K562 (cell line): ENCODE measurements at regions not wholly inside any gene's neighbourhood (a gene's known extent, or its start where the extent isn't known, plus 50 kb on each side); places are given as distances from the start of the nearest gene placed in this dataset.

ENCODE experiments used
- ATAC-seq: fragments of 200-7000 bp; cut with Tn5 transposase; 3 replicates; pipeline ENCODE4 v1.9.1; 2020; ENCODE audit warnings: moderate library complexity
- BruUV-seq: library from RNA; stranded (reverse); fragments of 400-500 nt; replicated peaks from 2 replicates; lab custom pipeline; 2021; lab: Mats Ljungman, UMichigan
- CTCF ChIA-PET: fragments of 300-600 bp; formaldehyde crosslinking; extraction: SDS; loops from one replicate; lab custom pipeline; 2021; ENCODE audit warnings: low intra/inter-chr PET ratio; lab: Yijun Ruan, JAX
- POLR2A ChIA-PET: fragments of 300-600, 350-650 bp; sonication (Branson Sonifier 250); formaldehyde crosslinking; extraction: SDS; loops from one replicate; lab custom pipeline; 2021; ENCODE audit warnings: antibody characterized with exemption, inconsistent platforms; lab: Yijun Ruan, JAX
- DNase-seq, 4 experiments: peaks; one replicate each; pipeline versions ENCODE4 v3.0.0 to v3.0.0-alpha.2; 2011 to 2018; ENCODE audit warnings: low spot score in 3 of 4, mixed read lengths in 3 of 4; ENCODE audit errors: extremely low read depth in 1 of 4
- FAIRE-seq: peaks from 2 replicates; lab custom pipeline; 2011; peaks lifted over from hg19 to GRCh38; lab: Jason Lieb, UNC
- H2AFZ ChIP-seq: 2 replicates; pipeline ENCODE4 v1.6.0; 2011; ENCODE audit warnings: low read depth, low read length, control low read depth, inconsistent platforms
- H3K27ac ChIP-seq: fragments of 200-600 bp; 3 replicates; pipeline ENCODE4 v1.8.0; 2011; ENCODE audit warnings: low read depth, mild to moderate bottlenecking, control low read depth, inconsistent platforms, low read length, moderate library complexity, mixed read lengths; ENCODE audit errors: extremely low read depth
- H3K27me3 ChIP-seq, 2 experiments: fragments of 300-600 bp in 1 of 2; 2 replicates in 1 of 2; 3 replicates in 1 of 2; pipeline versions ENCODE4 v1.6.0 to v1.8.0; 2011; ENCODE audit warnings: inconsistent platforms in 2 of 2, low read length in 2 of 2, mild to moderate bottlenecking in 1 of 2, mixed read lengths in 1 of 2, moderate library complexity in 1 of 2; ENCODE audit not compliant: control insufficient read depth in 2 of 2, insufficient read depth in 2 of 2
- H3K36me3 ChIP-seq: fragments of 300-600 bp; 3 replicates; pipeline ENCODE4 v1.8.0; 2011; ENCODE audit warnings: mild to moderate bottlenecking, low read length, inconsistent platforms; ENCODE audit not compliant: control insufficient read depth, insufficient read depth
- H3K4me1 ChIP-seq, 2 experiments: fragments of 200-600 bp in 1 of 2; replicated peaks in 1 of 2; 2 replicates in 1 of 2; 3 replicates in 1 of 2; pipeline versions ENCODE4 v1.5.1 to v1.8.0; 2011; ENCODE audit warnings: inconsistent platforms in 2 of 2, low read length in 2 of 2, mild to moderate bottlenecking in 1 of 2, mixed read lengths in 1 of 2, moderate library complexity in 1 of 2; ENCODE audit not compliant: control insufficient read depth in 2 of 2, insufficient read depth in 2 of 2
- H3K4me2 ChIP-seq: 2 replicates; pipeline ENCODE4 v1.6.1; 2011; ENCODE audit warnings: low read length, control low read depth, inconsistent platforms, mixed read lengths; ENCODE audit not compliant: insufficient read depth
- H3K4me3 ChIP-seq: fragments of 200-600 bp; sonication (generic), shearing (Covaris generic); 2 replicates; pipeline ENCODE4 v1.5.1; 2016; ENCODE audit warnings: control low read depth, inconsistent platforms
- H3K79me2 ChIP-seq: fragments of 200-600 bp; 3 replicates; pipeline ENCODE4 v1.8.0; 2011; ENCODE audit warnings: low read length, inconsistent platforms; ENCODE audit not compliant: control insufficient read depth, insufficient read depth
- H3K9ac ChIP-seq, 2 experiments: 2 replicates each; pipeline versions ENCODE4 v1.6.0 to v1.6.1; 2011; ENCODE audit warnings: low read depth in 2 of 2, low read length in 2 of 2, control low read depth in 1 of 2, inconsistent platforms in 1 of 2, mild to moderate bottlenecking in 1 of 2, mixed read lengths in 1 of 2; ENCODE audit not compliant: insufficient read depth in 1 of 2
- H3K9me1 ChIP-seq: one replicate; pipeline ENCODE4 v1.6.0; 2011; ENCODE audit warnings: inconsistent platforms, mild to moderate bottlenecking, low read length, moderate library complexity; ENCODE audit not compliant: control insufficient read depth, insufficient read depth
- H3K9me3 ChIP-seq: replicated peaks from 2 replicates; pipeline ENCODE4 v1.5.1; 2011; ENCODE audit warnings: low read depth, low read length, inconsistent platforms; ENCODE audit not compliant: control insufficient read depth, insufficient read depth
- H4K20me1 ChIP-seq: replicated peaks from 2 replicates; pipeline ENCODE4 v1.6.1; 2011; ENCODE audit warnings: low read length, inconsistent platforms, mixed read lengths; ENCODE audit not compliant: control insufficient read depth, insufficient read depth
- CTBP1 ChIP-seq: fragments of 450-650 bp; IDR thresholded peaks from 2 replicates; pipeline ENCODE4 v1.6.1; 2016; ENCODE audit warnings: borderline replicate concordance
- GATA2 ChIP-seq: sonication (generic); formaldehyde crosslinking; IDR thresholded peaks from 2 replicates; pipeline ENCODE4 v1.4.0; 2020; ENCODE audit warnings: mild to moderate bottlenecking, missing genetic modification reagents
- HNRNPUL1 ChIP-seq: fragments of 200-400 bp; formaldehyde crosslinking; IDR thresholded peaks from 2 replicates; pipeline ENCODE4 v1.6.1; 2017; ENCODE audit warnings: low read length
- NONO ChIP-seq, 2 experiments: fragments of 200-400 bp in 1 of 2; fragments of 450-650 bp in 1 of 2; formaldehyde crosslinking in 1 of 2; IDR thresholded peaks; 2 replicates each; pipeline ENCODE4 v1.6.1; 2017; ENCODE audit warnings: low read depth in 2 of 2, mild to moderate bottlenecking in 2 of 2, moderate library complexity in 2 of 2, low read length in 1 of 2
- PHF8 ChIP-seq: fragments of 200-600 bp; sonication (generic); IDR thresholded peaks from 2 replicates; pipeline ENCODE4 v1.6.1; 2012; ENCODE audit warnings: mixed run types, mild to moderate bottlenecking, inconsistent platforms, low read length, moderate library complexity, borderline replicate concordance
- in situ Hi-C: fragments of 300-500 bp; cut with MboI; formaldehyde crosslinking; loops from 4 replicates; pipeline ENCODE4 v1.15.0; 2018; ENCODE audit warnings: inconsistent platforms, mixed read lengths
- intact Hi-C: fragments of 100-400 bp; cut with micrococcal nuclease; formaldehyde crosslinking; loops from 2 replicates; pipeline ENCODE4 v1.14.2; 2022
- TF ChIP-seq, protein P1 (sequence below): fragments of 450-650 bp; IDR thresholded peaks from 2 replicates; pipeline ENCODE4 v1.6.1; 2016; ENCODE audit warnings: missing biosample characterization, missing genetic modification characterization
- TF ChIP-seq, protein P2 (sequence below): IDR thresholded peaks from 3 replicates; pipeline ENCODE4 v1.6.1; 2011; ENCODE audit warnings: borderline replicate concordance, mild to moderate bottlenecking; ENCODE audit not compliant: insufficient read length, insufficient read depth

DNA sequence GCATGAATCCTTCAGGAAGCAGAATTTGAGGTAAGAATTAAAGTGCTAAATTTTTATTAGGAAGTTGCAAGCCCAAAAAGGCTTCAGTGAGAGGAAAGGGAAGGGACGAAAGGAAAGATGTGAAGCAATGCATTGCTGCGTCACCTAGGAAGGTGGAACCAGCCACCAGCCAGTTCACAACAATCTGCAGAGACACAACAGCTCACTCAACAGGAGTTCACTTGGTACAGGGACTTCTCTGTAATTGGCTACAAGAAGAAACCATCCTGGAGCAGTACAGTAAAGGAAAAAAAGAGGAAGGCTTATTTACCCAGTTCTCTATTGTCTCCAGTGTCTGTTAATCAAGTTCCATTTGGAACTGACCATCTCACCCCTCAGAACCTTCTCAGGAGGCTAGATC lies 157.6 kb downstream of the HNRNPD start (continued):
- TF ChIP-seq, protein P1, sequence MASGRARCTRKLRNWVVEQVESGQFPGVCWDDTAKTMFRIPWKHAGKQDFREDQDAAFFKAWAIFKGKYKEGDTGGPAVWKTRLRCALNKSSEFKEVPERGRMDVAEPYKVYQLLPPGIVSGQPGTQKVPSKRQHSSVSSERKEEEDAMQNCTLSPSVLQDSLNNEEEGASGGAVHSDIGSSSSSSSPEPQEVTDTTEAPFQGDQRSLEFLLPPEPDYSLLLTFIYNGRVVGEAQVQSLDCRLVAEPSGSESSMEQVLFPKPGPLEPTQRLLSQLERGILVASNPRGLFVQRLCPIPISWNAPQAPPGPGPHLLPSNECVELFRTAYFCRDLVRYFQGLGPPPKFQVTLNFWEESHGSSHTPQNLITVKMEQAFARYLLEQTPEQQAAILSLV (tag), result no peak
- no peak for TF ChIP-seq PHF8
- no peak for TF ChIP-seq NONO (IDR thresholded peaks at IDR 0.05; ENCODE audit: low read depth in 2 of 2, low read length in 1 of 2)
- TF ChIP-seq, all 486 proteins: peak for 0

DNA sequence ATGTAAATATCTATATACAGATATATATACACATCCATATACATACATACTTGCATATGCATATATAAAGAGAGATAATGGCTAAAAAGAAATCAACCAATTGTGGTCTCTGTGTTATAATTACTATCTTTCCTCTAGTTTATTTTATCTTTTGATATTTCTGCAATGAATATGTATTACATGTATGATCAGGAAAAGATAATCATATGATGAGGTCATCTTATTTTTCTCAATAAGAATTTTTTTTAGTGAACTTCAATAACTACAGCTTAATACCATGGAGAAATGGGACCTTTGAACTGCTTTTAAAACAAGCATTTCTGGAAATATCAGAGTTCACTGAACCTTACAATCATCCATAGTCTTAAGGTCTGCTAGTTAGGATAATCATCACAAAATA lies 158.0 kb downstream of the HNRNPD start:
- POLR2A ChIA-PET, result no interaction called here
- H3K4me3 ChIP-seq, result no peak overlapping the region
- no peaks in the 10 kb centered on the region for H3K36me3 ChIP-seq
- TF ChIP-seq CTBP1 (no peak), GATA2 (CRISPR knock-in tag) (no peak), HNRNPUL1 (no peak)
- TF ChIP-seq, protein P2, sequence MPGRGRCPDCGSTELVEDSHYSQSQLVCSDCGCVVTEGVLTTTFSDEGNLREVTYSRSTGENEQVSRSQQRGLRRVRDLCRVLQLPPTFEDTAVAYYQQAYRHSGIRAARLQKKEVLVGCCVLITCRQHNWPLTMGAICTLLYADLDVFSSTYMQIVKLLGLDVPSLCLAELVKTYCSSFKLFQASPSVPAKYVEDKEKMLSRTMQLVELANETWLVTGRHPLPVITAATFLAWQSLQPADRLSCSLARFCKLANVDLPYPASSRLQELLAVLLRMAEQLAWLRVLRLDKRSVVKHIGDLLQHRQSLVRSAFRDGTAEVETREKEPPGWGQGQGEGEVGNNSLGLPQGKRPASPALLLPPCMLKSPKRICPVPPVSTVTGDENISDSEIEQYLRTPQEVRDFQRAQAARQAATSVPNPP, result no peak
- TF ChIP-seq, all 486 proteins: peak for 0
- no peak for ATAC-seq
- BruUV-seq, result no TSS peak
- Histone ChIP-seq H3K9me3 (no peaks in the 10 kb centered on the region), H3K79me2 (no peaks in the 10 kb centered on the region), H3K9me1 (no peaks in the 10 kb centered on the region), H3K27ac (no peak overlapping the region), H2AFZ (no peak overlapping the region), H3K4me2 (no peak overlapping the region), H3K4me1 (no peaks in the 10 kb centered on the region), H4K20me1 (no peaks in the 10 kb centered on the region), H3K9ac (no peak overlapping the region), H3K27me3 (peaks cover 0 to 3% of the 10 kb centered on the region in 2 experiments; a peak in 1 of 5 replicates)
- intact Hi-C loops, result no loop called here
- in situ Hi-C loops, result no loop called here
- no peak for DNase-seq
- no peak for FAIRE-seq
- CTCF ChIA-PET, result no interaction called here
